Caco-2 (cell line): ENCODE measurements at regions not wholly inside any gene's neighbourhood (a gene's known extent, or its start where the extent isn't known, plus 50 kb on each side); places are given as distances from the start of the nearest gene placed in this dataset.

Source experiments
- BruUV-seq: library from RNA; stranded (reverse); fragments of 400-500 nt; replicated peaks from 2 replicates; lab custom pipeline; 2021; lab: Mats Ljungman, UMichigan
- CTCF ChIA-PET: fragments of 300-600 bp; sonication (Branson Sonifier 250); formaldehyde crosslinking; loops from one replicate; lab custom pipeline; 2022; ENCODE audit warnings: antibody characterized with exemption; lab: Charles Lee
- POLR2A ChIA-PET: fragments of 300-600 bp; sonication (Branson Sonifier 250); formaldehyde crosslinking; loops from one replicate; lab custom pipeline; 2022; ENCODE audit warnings: antibody characterized with exemption; lab: Charles Lee
- DNase-seq, 2 experiments: peaks; one replicate each; pipeline versions ENCODE4 v3.0.0 to v3.0.0-alpha.2; 2020 to 2022
- H3K27me3 ChIP-seq: replicated peaks from 2 replicates; pipeline ENCODE4 v1.6.0; 2011; ENCODE audit warnings: low read length; ENCODE audit not compliant: control insufficient read depth, insufficient read depth
- H3K36me3 ChIP-seq: 2 replicates; pipeline ENCODE4 v1.5.1; 2011; ENCODE audit warnings: low read length; ENCODE audit not compliant: control insufficient read depth, insufficient read depth
- H3K4me1 ChIP-seq: fragments of 250-450 bp; sonication (Bioruptor Pico); 2 replicates; pipeline ENCODE4 v1.5.1; 2020; ENCODE audit warnings: mild to moderate bottlenecking
- H3K4me3 ChIP-seq: 2 replicates; pipeline ENCODE4 v1.5.1; 2011; ENCODE audit warnings: low read depth, mild to moderate bottlenecking, control low read depth, low read length
- H3K9me3 ChIP-seq: fragments of 250-450 bp; sonication (Bioruptor Pico); 2 replicates; pipeline ENCODE4 v1.5.1; 2020; ENCODE audit warnings: mild to moderate bottlenecking, moderate library complexity
- H3K27ac Mint-ChIP-seq: one replicate; pipeline ENCODE4 v1.8.0; 2022; ENCODE audit warnings: mixed read lengths; ENCODE audit not compliant: unreplicated experiment
- H3K27me3 Mint-ChIP-seq: one replicate; pipeline ENCODE4 v1.8.0; 2022; ENCODE audit warnings: mixed read lengths; ENCODE audit not compliant: insufficient read depth, unreplicated experiment
- H3K36me3 Mint-ChIP-seq: one replicate; pipeline ENCODE4 v1.8.0; 2022; ENCODE audit warnings: mild to moderate bottlenecking, mixed read lengths; ENCODE audit not compliant: insufficient read depth, unreplicated experiment
- H3K4me1 Mint-ChIP-seq: one replicate; pipeline ENCODE4 v1.8.0; 2022; ENCODE audit warnings: low read depth, mixed read lengths; ENCODE audit not compliant: unreplicated experiment
- H3K4me3 Mint-ChIP-seq: one replicate; pipeline ENCODE4 v1.8.0; 2022; ENCODE audit warnings: mild to moderate bottlenecking, moderate library complexity, mixed read lengths; ENCODE audit not compliant: unreplicated experiment
- H3K9me3 Mint-ChIP-seq: one replicate; pipeline ENCODE4 v1.8.0; 2022; ENCODE audit warnings: mixed read lengths; ENCODE audit not compliant: unreplicated experiment
- intact Hi-C: fragments of 100-400 bp; cut with micrococcal nuclease; formaldehyde crosslinking; loops from one replicate; pipeline ENCODE4 v1.10.0; 2022; ENCODE audit not compliant: unreplicated experiment
- TF ChIP-seq, protein P1 (sequence below), 2 experiments: fragments of 200-600 bp in 1 of 2; IDR thresholded peaks; 1 replicate in 1 of 2; 2 replicates in 1 of 2; pipeline versions ENCODE4 v1.5.1 to v1.8.0; 2011 to 2022; ENCODE audit warnings: antibody characterized with exemption in 1 of 2, control low read depth in 1 of 2, inconsistent platforms in 1 of 2, low read depth in 1 of 2, low read length in 1 of 2, mild to moderate bottlenecking in 1 of 2, moderate library complexity in 1 of 2; ENCODE audit not compliant: insufficient read depth in 1 of 2, severe bottlenecking in 1 of 2, unreplicated experiment in 1 of 2

DNA sequence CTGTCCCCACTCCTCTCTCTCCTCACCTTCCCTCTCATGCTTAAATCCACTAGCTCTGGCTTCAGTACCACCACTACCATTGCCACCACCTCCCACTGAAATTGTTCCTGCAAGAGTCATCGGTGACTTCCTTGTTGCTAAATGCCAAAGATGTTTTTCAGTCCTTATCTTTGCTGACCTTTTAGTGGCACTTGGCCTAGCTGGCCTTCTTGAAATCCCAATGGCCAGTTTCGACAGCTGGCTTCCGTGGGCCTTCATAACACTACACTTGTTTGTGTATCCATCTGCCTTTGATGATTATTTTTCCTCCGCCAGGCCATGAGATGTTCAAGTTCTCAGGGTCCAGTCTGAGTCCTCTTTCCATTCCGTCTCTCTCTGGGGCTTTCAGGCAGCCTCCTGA is 118.2 kb upstream of the NANOS1 start:
- Mint-ChIP-seq H3K36me3 (no peaks in the 10 kb centered on the region), H3K9me3 (peaks cover 10% of the 10 kb centered on the region), H3K27me3 (no peaks in the 10 kb centered on the region), H3K27ac (peak overlapping the region; percentile 43), H3K4me1 (peaks cover 30% of the 10 kb centered on the region), H3K4me3 (no peak overlapping the region)
- intact Hi-C loops, result no loop called here
- Histone ChIP-seq H3K4me3 (no peak overlapping the region), H3K4me1 (peaks cover 41% of the 10 kb centered on the region), H3K27me3 (no peaks in the 10 kb centered on the region; the same call in 1 of the 2 replicates), H3K36me3 (no peaks in the 10 kb centered on the region), H3K9me3 (peaks cover 3% of the 10 kb centered on the region; the same call in 1 of the 2 replicates)
- DNase-seq, result peak; percentile 47 to 70
- CTCF ChIA-PET, result interaction anchor here (0.5 kb wide), 1 partner anchor 57 kb away, joined by 3 read pairs; no protein-coding TSS in a partner anchor
- POLR2A ChIA-PET, result interaction anchor here (1.0 kb wide), 1 partner anchor 156 kb away, joined by 3 read pairs; the partner anchor contains the start of gene CACUL1
- no TSS peak for BruUV-seq
- TF ChIP-seq, protein P1, sequence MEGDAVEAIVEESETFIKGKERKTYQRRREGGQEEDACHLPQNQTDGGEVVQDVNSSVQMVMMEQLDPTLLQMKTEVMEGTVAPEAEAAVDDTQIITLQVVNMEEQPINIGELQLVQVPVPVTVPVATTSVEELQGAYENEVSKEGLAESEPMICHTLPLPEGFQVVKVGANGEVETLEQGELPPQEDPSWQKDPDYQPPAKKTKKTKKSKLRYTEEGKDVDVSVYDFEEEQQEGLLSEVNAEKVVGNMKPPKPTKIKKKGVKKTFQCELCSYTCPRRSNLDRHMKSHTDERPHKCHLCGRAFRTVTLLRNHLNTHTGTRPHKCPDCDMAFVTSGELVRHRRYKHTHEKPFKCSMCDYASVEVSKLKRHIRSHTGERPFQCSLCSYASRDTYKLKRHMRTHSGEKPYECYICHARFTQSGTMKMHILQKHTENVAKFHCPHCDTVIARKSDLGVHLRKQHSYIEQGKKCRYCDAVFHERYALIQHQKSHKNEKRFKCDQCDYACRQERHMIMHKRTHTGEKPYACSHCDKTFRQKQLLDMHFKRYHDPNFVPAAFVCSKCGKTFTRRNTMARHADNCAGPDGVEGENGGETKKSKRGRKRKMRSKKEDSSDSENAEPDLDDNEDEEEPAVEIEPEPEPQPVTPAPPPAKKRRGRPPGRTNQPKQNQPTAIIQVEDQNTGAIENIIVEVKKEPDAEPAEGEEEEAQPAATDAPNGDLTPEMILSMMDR (IDR thresholded peaks at IDR 0.05; ENCODE audit: insufficient read depth in 1 of 2, low read depth in 1 of 2, low read length in 1 of 2, severe bottlenecking in 1 of 2, unreplicated experiment in 1 of 2), result no peak

DNA sequence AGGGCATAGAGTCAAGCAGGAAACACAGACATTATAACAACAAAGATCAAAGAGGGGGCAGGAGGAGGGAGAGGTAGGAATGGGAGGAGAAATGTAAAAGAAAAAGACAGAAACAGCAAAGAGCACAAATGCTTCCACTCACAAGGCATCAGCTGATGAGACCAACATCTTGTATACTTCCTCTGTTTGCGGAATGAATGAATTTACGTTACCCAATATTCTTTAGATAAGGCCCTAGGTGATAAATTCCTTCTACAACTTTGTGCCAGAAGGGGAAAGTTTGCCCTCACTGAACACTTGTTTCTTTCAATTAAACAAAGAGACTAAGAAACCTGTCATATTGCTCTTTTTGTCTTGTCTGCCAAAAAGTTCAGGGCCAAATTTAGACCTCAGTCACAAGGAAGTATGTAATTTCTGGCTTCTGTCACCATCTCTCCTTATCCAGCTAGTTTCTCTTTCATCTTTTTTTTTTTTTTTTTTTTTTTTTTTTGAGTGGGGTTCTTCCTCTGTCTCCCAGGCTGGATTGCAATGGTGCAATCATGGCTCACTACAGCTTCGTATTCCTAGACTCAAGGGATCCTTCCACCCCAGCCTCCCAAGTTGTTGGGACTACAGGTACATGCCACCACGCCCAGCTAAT is 116.4 kb upstream of the NANOS1 start:
- no peaks in the 10 kb centered on the region for H3K36me3 Mint-ChIP-seq
- H3K4me3 Mint-ChIP-seq, result no peak overlapping the region
- no TSS peak for BruUV-seq
- Histone ChIP-seq H3K4me1 (peaks cover 41% of the 10 kb centered on the region), H3K36me3 (no peaks in the 10 kb centered on the region), H3K9me3 (peaks cover 3% of the 10 kb centered on the region; the same call in 1 of the 2 replicates), H3K27me3 (no peaks in the 10 kb centered on the region; the same call in 1 of the 2 replicates), H3K4me3 (no peak overlapping the region)
- TF ChIP-seq, protein P1 (IDR thresholded peaks at IDR 0.05; ENCODE audit: insufficient read depth in 1 of 2, low read depth in 1 of 2, low read length in 1 of 2, severe bottlenecking in 1 of 2, unreplicated experiment in 1 of 2), result no peak
- H3K4me1 Mint-ChIP-seq, result peaks cover 30% of the 10 kb centered on the region
- peak overlapping the region; percentile 43 for H3K27ac Mint-ChIP-seq
- peak in 1 of 2 experiments; percentile 25 for DNase-seq
- peaks cover 10% of the 10 kb centered on the region for H3K9me3 Mint-ChIP-seq
- ChIA-PET CTCF (interaction anchor here (0.6 kb wide), 1 partner anchor 345 kb away, joined by 3 read pairs; no protein-coding TSS in a partner anchor), POLR2A (interaction anchor here (0.6 kb wide), 1 partner anchor 250 kb away, joined by 9 read pairs; no protein-coding TSS in a partner anchor)
- no peaks in the 10 kb centered on the region for H3K27me3 Mint-ChIP-seq
- intact Hi-C loops, result no loop called here

DNA sequence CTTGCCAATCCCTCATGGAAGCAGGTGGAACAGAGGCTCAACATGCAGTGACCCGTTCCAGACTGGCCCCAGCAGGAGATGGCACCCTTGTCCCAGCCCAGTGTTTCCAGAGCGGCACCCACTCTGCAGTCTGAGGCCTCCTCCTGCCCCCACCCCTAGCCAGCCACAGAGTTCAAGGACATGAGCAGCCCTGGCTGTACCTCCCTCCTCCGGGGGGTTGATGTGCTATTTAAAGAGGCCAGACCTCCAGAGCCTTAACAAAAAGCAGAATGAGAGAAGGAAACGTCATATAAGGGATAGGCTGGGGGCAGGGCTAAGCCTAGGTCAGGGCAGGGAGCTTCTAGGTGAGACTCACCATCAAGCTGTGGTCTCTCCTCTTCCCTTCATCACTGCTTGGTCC is 115.7 kb upstream of the NANOS1 start:
- Mint-ChIP-seq H3K36me3 (no peaks in the 10 kb centered on the region), H3K4me1 (peaks cover 30% of the 10 kb centered on the region), H3K27me3 (no peaks in the 10 kb centered on the region), H3K9me3 (peaks cover 10% of the 10 kb centered on the region), H3K27ac (no peak overlapping the region), H3K4me3 (no peak overlapping the region)
- Histone ChIP-seq H3K36me3 (no peaks in the 10 kb centered on the region), H3K9me3 (peaks cover 3% of the 10 kb centered on the region; the same call in 1 of the 2 replicates), H3K4me1 (peaks cover 37% of the 10 kb centered on the region), H3K27me3 (no peaks in the 10 kb centered on the region; the same call in 1 of the 2 replicates), H3K4me3 (no peak overlapping the region)
- TF ChIP-seq, protein P1 (IDR thresholded peaks at IDR 0.05; ENCODE audit: insufficient read depth in 1 of 2, low read depth in 1 of 2, low read length in 1 of 2, severe bottlenecking in 1 of 2, unreplicated experiment in 1 of 2), result no peak
- ChIA-PET POLR2A (no interaction called here), CTCF (no interaction called here)
- DNase-seq, result no peak
- BruUV-seq, result no TSS peak
- intact Hi-C loops, result no loop called here
